Right lobe of liver (tissue), 4 donors: ENCODE measurements at regions not wholly inside any gene's neighbourhood (a gene's known extent, or its start where the extent isn't known, plus 50 kb on each side); places are given as distances from the start of the nearest gene placed in this dataset.

Experiments
- CTCF ChIP-seq, 4 donors: fragments of 200-600 bp in 3 of 4; fragments of 450-650 bp in 1 of 4; IDR thresholded peaks; one replicate each; pipeline versions ENCODE4 v1.5.1 to v1.8.0; 2016 to 2022; ENCODE audit warnings: antibody characterized with exemption in 4 of 4, mild to moderate bottlenecking in 2 of 4
- POLR2A ChIP-seq: fragments of 450-650 bp; IDR thresholded peaks from one replicate; pipeline ENCODE4 v1.6.1; 2017; ENCODE audit warnings: antibody characterized with exemption, mild to moderate bottlenecking
- donor health status: DM: no; HTN: no; CAD: no.
- donor health status: DM: no; HTN: no; CAD: no.
- donor health status: DM: no; HTN: yes; CAD: no.

- no peak for TF ChIP-seq POLR2A
- no peak for TF ChIP-seq CTCF (IDR thresholded peaks at IDR 0.05)
Observed at GRCh38 chr3:34305266-34305665, 506.8 kb downstream of the PDCD6IP start.
